ENCODE measurements at regions not wholly inside any gene's neighbourhood (a gene's known extent, or its start where the extent isn't known, plus 50 kb on each side); places are given as distances from the start of the nearest gene placed in this dataset.

DNA sequence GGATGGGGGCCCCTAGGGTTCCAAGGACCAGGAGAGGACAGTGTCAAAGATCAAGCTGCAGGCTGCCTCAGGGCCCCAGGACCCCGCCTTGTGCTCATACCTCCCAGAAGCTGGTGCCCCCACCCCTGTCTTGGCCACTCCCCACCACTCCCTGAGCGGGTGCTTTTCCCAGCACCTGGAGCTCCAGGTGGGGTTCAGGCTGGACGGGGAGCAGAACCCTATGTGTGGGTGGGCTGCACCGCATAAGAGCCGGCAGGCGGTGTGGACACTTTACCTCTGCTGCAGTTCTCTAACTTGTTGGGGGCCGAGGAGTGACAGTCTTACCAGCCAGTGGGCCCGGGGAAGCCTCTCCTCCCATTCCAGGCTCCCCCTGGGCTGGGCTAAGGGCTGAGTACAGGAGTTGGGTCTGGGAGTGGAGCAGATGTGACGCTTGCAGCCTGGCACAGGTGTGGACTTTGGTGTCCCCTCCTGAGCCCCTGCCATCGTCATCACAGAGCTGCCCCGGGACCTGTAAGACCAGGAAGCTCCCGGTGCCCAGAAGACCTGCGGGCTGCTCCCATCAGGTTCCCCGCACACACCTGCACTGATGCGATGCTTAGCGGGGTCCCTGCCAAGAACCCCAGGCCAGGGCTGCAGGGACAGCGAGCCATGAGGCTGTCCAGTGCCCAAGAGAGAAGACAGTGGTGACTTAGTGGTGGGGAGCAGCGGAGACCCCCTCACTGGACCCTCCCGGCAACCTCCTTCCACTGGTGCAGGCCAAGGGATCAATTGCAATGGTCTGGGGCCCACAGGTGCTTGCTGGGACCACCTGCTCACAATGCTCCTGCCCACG lies 674.5 kb downstream of the BRD1 start:
- H3K4me1 ChIP-seq (ENCODE audit: insufficient read depth, low read length): no peaks in the 10 kb centered on the region
- no peaks in the 10 kb centered on the region for H3K36me3 ChIP-seq (ENCODE audit: insufficient read depth, low read length)
- no peaks in the 10 kb centered on the region for H3K27me3 ChIP-seq (ENCODE audit: insufficient read depth, low read length)
- H3K4me3 ChIP-seq (ENCODE audit: low read length): no peak overlapping the region
- no peak overlapping the region for H2AFZ ChIP-seq (ENCODE audit: low read depth, low read length)
- no peaks in the 10 kb centered on the region for H3K9me3 ChIP-seq (ENCODE audit: low read length)

DNA sequence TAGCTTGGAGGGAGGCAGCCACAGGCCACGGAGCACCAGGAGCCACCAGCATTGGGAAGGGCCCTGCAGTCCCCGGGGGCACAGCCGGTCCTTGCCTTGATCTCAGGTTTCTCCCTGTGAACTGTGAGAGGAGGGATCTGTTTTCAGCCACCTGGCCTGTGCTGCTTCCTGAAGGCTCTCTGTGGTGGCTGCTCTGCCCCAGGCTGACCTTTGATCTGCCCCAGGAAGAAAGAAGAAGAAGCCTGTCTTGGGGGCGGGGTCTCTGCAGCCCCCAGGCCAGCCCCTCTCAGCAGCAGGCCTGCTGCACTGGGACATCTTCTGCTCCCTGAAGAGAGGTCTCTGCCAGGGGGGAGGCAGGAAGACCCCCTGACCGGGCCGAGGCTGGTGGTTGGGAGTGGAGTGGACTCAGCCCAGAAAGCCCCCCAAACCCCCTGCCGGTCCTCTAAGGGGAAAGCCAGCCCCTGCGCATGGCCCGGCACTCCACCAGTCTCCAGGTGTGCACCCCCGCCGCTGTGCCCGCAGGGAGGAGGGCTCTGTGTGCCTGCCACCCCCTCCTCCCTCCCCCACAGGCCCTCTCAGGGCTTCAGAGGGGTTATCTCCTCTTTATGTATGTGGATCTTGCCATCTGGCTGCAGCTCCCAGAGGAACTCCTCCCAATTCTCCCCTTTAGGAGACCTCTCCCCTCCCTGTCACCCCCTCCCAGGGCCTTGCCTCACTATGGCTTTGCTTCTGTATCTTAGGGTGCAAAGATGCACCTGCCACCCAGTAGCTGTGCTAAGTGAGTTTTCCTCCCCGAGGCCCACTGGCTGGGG lies 675.3 kb downstream of the BRD1 start:
- Histone ChIP-seq H3K9me3 (ENCODE audit: low read length) (no peaks in the 10 kb centered on the region), H3K36me3 (ENCODE audit: insufficient read depth, low read length) (no peaks in the 10 kb centered on the region), H2AFZ (ENCODE audit: low read depth, low read length) (no peak overlapping the region), H3K4me1 (ENCODE audit: insufficient read depth, low read length) (no peaks in the 10 kb centered on the region), H3K27me3 (ENCODE audit: insufficient read depth, low read length) (no peaks in the 10 kb centered on the region), H3K4me3 (ENCODE audit: low read length) (no peak overlapping the region)

DNA sequence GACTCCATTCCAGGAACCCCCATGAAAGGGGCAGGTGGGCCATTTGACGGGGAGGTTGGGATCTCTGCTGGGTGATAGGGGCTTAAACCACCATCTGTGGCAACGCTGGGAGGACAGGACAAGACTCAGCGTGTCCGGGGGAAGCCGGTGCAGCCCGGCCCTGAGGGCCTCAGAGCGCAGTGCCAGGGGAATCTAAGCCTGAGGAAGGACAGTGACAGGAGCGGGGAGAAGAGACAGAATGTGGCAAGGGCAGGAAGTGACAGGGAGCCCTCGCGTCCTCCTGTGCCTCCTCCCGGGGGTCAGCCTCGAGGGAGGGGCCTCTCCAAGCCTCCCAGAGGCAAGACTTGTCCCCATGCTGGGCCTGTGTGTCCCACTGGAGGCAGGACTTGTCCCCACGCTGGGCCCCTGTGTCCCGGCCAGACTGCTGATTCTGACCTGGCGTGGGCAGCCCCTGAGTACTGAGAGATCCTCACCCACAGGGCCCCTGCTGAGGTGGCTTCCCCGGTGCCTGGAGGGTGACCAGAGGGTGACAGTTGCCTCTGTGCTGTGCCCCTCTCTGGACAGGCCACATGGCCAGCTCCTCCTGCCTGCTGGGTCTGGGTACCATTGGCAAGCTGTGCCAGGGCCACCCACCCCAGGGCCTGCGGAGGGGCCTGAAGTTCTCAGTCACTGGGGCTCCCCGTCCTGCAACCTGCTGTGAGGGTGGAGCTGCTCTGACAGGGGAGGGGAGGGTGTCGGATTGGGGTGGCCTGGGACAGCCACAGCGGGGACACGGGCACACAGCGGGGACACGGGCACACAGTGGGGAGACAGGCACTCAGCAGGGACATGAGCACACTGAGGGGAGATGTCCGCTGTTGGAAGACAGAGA lies 676.2 kb downstream of the BRD1 start:
- Histone ChIP-seq H3K9me3 (ENCODE audit: low read length) (no peaks in the 10 kb centered on the region), H3K27me3 (ENCODE audit: insufficient read depth, low read length) (no peaks in the 10 kb centered on the region), H3K36me3 (ENCODE audit: insufficient read depth, low read length) (no peaks in the 10 kb centered on the region), H3K4me3 (ENCODE audit: low read length) (no peak overlapping the region), H2AFZ (ENCODE audit: low read depth, low read length) (no peak overlapping the region), H3K4me1 (ENCODE audit: insufficient read depth, low read length) (no peaks in the 10 kb centered on the region)

DNA sequence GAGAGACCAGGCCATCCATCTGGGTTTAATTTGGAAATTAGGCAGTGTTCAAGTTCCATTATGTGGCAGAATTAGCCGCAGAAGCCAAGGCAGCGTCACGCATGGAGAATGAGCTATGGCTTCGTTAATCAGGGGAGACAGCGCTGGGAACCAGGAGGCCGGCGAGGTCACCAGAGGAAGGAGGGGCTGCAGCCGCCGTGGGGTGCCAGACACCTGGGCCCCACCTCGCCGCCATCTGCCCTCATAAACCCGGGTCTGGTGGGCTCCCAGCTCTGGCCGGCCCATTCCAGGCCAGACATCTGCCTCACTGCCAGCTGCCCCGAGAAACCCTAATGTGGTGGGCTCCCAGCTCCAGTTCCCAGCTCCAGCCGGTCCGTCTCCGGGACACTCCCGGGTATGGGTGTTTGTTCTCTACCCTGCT lies 676.9 kb downstream of the BRD1 start:
- no peaks in the 10 kb centered on the region for H3K9me3 ChIP-seq (ENCODE audit: low read length)
- no peaks in the 10 kb centered on the region for H3K4me1 ChIP-seq (ENCODE audit: insufficient read depth, low read length)
- H3K4me3 ChIP-seq (ENCODE audit: low read length): no peak overlapping the region
- no peak overlapping the region for H2AFZ ChIP-seq (ENCODE audit: low read depth, low read length)
- H3K36me3 ChIP-seq (ENCODE audit: insufficient read depth, low read length): no peaks in the 10 kb centered on the region
- H3K27me3 ChIP-seq (ENCODE audit: insufficient read depth, low read length): no peaks in the 10 kb centered on the region

DNA sequence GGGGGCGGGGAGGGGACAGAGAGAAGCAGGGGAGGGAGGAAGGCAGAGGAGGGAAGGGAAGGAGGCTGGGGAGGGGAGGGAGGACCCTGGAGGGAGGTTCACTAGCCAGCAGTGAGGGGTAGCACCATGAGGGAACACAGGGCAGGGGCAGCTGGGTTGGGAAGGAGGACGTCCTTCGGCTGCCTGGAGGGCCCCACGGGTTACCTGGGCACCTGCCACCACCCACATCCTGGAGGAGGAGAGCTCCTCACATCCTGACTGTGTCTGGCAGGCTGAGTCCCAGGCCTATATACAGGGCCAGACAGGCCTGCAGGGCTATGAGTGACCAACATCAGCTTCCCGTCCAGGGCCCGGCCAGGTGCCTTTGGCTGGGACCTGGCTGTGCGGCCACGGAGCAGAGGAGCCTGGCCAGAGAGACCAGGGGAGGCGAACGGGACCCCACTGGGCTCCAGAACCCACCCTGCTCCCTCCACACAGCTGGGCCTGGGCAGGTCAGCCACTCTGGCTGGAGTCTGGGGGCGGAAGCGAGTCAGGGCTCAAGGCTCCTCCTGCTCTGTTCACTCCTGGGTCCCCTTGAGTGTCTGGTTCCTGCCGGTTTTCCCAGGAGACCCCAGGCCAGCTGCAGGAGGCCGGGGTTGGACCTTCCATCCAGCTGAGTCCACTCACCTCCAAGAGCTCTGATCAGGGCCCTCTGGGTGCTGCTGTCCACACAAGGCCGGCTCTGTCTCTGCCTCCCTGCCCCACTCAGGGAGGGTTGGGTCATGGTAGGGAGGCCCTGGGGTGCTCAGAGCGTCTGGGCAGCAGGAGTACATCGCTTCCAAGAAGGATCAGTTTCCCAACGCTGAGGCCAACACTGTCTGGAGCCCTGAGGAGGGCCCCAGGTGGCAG lies 677.7 kb downstream of the BRD1 start:
- Histone ChIP-seq H3K27me3 (ENCODE audit: insufficient read depth, low read length) (no peaks in the 10 kb centered on the region), H3K36me3 (ENCODE audit: insufficient read depth, low read length) (no peaks in the 10 kb centered on the region), H3K4me1 (ENCODE audit: insufficient read depth, low read length) (no peaks in the 10 kb centered on the region), H3K4me3 (ENCODE audit: low read length) (no peak overlapping the region), H3K9me3 (ENCODE audit: low read length) (no peaks in the 10 kb centered on the region), H2AFZ (ENCODE audit: low read depth, low read length) (no peak overlapping the region)

- Histone ChIP-seq H3K9me3 (ENCODE audit: low read length) (no peaks in the 10 kb centered on the region), H3K27me3 (ENCODE audit: insufficient read depth, low read length) (no peaks in the 10 kb centered on the region), H3K36me3 (ENCODE audit: insufficient read depth, low read length) (no peaks in the 10 kb centered on the region), H3K4me3 (ENCODE audit: low read length) (no peak overlapping the region), H3K4me1 (ENCODE audit: insufficient read depth, low read length) (no peaks in the 10 kb centered on the region), H2AFZ (ENCODE audit: low read depth, low read length) (no peak overlapping the region)
These were observed 678.7 kb downstream of the BRD1 start for GRCh38 chr22:49148895-49149418.

GRCh38 chr22:49147617-49148175 lies 680.0 kb downstream of the BRD1 start:
- no peaks in the 10 kb centered on the region for H3K27me3 ChIP-seq (ENCODE audit: insufficient read depth, low read length)
- H3K9me3 ChIP-seq (ENCODE audit: low read length): no peaks in the 10 kb centered on the region

DNA sequence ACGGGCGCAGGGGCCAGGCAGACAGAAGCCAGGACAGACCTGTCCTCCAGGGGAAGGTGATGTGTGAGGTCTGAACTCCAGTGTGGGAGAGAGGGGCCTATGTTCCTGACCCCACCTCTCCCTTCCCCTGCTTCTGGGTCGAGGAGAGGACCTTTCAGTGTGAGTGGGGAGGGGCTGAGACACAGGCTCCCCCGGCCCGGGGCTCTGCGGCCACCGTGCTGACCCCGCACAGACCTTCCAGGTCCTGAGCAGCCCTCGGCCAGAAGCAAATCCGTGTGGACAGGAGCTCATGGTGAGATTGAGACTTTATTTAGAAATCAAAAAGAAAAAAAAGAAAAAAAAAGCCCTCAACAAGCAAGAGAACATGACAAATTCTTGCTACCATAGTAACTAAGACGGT lies 680.5 kb downstream of the BRD1 start:
- Histone ChIP-seq H2AFZ (ENCODE audit: low read depth, low read length) (no peak overlapping the region), H3K27me3 (ENCODE audit: insufficient read depth, low read length) (no peaks in the 10 kb centered on the region), H3K36me3 (ENCODE audit: insufficient read depth, low read length) (no peaks in the 10 kb centered on the region), H3K4me1 (ENCODE audit: insufficient read depth, low read length) (no peaks in the 10 kb centered on the region), H3K4me3 (ENCODE audit: low read length) (no peak overlapping the region), H3K9me3 (ENCODE audit: low read length) (no peaks in the 10 kb centered on the region)

More at GRCh38 chr22:49147617-49148175, 680.0 kb downstream of the BRD1 start:
- Histone ChIP-seq H3K4me1 (ENCODE audit: insufficient read depth, low read length) (no peaks in the 10 kb centered on the region), H3K4me3 (ENCODE audit: low read length) (no peak overlapping the region), H3K36me3 (ENCODE audit: insufficient read depth, low read length) (no peaks in the 10 kb centered on the region), H2AFZ (ENCODE audit: low read depth, low read length) (no peak overlapping the region)

DNA sequence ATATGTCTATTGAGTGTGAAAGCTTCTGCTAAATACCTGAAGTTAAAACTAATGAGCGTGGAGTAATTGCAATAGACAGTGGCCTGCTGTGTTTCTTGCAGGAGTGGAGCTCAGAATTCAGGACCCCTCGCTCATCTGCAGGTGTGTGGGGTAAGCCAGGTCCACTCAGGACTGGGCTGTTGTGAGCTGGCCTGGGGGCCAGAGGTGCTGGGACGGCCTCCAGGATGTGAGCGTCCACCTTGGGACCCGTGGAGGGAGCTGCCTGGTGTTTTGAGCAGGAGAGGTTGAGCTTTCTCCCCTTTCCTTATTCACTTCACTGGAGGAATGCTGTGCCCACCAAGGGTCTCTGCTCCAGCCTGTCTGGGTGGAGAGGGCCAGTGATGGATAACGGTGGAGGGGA lies 681.2 kb downstream of the BRD1 start:
- Histone ChIP-seq H3K4me3 (ENCODE audit: low read length) (no peak overlapping the region), H3K27me3 (ENCODE audit: insufficient read depth, low read length) (no peaks in the 10 kb centered on the region), H3K9me3 (ENCODE audit: low read length) (no peaks in the 10 kb centered on the region), H2AFZ (ENCODE audit: low read depth, low read length) (no peak overlapping the region), H3K36me3 (ENCODE audit: insufficient read depth, low read length) (no peaks in the 10 kb centered on the region), H3K4me1 (ENCODE audit: insufficient read depth, low read length) (no peaks in the 10 kb centered on the region)

- Histone ChIP-seq H3K9me3 (ENCODE audit: low read length) (no peaks in the 10 kb centered on the region), H3K4me3 (ENCODE audit: low read length) (no peak overlapping the region)
These were observed 683.9 kb downstream of the BRD1 start for GRCh38 chr22:49143812-49144211.

DNA sequence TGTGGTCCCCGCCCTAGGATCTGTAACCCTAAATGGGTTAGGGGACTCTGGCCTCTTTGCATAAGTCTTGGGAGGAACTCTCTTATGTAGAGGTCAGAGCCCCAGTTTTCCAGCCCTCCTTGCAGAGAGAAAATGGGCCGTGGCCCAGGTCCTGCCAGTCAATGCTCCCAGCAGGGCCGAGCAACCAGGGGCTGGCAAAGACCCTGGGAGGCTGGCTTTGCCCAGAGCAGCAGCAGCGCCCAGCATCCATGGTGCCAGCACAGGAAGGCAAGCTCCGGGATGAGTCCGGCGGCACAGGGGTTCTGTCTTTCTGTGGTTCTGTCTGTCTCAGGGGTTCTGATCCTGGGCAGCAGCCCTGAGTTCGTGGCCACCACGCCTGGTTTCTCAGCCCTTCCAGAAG lies 684.8 kb downstream of the BRD1 start:
- Histone ChIP-seq H3K36me3 (ENCODE audit: insufficient read depth, low read length) (no peaks in the 10 kb centered on the region), H3K27me3 (ENCODE audit: insufficient read depth, low read length) (no peaks in the 10 kb centered on the region)

More at GRCh38 chr22:49143812-49144211, 683.9 kb downstream of the BRD1 start:
- no peaks in the 10 kb centered on the region for H3K4me1 ChIP-seq (ENCODE audit: insufficient read depth, low read length)
- no peak overlapping the region for H2AFZ ChIP-seq (ENCODE audit: low read depth, low read length)
- H3K27me3 ChIP-seq (ENCODE audit: insufficient read depth, low read length): no peaks in the 10 kb centered on the region
- H3K36me3 ChIP-seq (ENCODE audit: insufficient read depth, low read length): no peaks in the 10 kb centered on the region

GRCh38 chr22:49142296-49142695 lies 685.4 kb downstream of the BRD1 start:
- no peaks in the 10 kb centered on the region for H3K9me3 ChIP-seq (ENCODE audit: low read length)
- no peak overlapping the region for H2AFZ ChIP-seq (ENCODE audit: low read depth, low read length)
- H3K4me1 ChIP-seq (ENCODE audit: insufficient read depth, low read length): no peaks in the 10 kb centered on the region
- H3K36me3 ChIP-seq (ENCODE audit: insufficient read depth, low read length): no peaks in the 10 kb centered on the region
- H3K27me3 ChIP-seq (ENCODE audit: insufficient read depth, low read length): no peaks in the 10 kb centered on the region
- H3K4me3 ChIP-seq (ENCODE audit: low read length): no peak overlapping the region

More for the DNA sequence above, 684.8 kb downstream of the BRD1 start:
- Histone ChIP-seq H3K4me1 (ENCODE audit: insufficient read depth, low read length) (no peaks in the 10 kb centered on the region), H3K4me3 (ENCODE audit: low read length) (no peak overlapping the region), H3K9me3 (ENCODE audit: low read length) (no peaks in the 10 kb centered on the region), H2AFZ (ENCODE audit: low read depth, low read length) (no peak overlapping the region)

All from neuron (in vitro differentiated cells).